DOHH2 (cell line): ENCODE measurements at regions not wholly inside any gene's neighbourhood (a gene's known extent, or its start where the extent isn't known, plus 50 kb on each side); places are given as distances from the start of the nearest gene placed in this dataset.

ENCODE experiments used
- CTCF ChIP-seq: fragments of 200-600 bp; sonication (generic); IDR thresholded peaks from one replicate; pipeline ENCODE4 v1.5.1; 2014; ENCODE audit warnings: antibody characterized with exemption, mild to moderate bottlenecking, low read depth, low read length; ENCODE audit not compliant: poor library complexity, severe bottlenecking
- EZH2phosphoT487 ChIP-seq: fragments of 200-600 bp; sonication (generic); IDR thresholded peaks from 2 replicates; pipeline ENCODE4 v1.6.1; 2017; ENCODE audit warnings: borderline replicate concordance, mild to moderate bottlenecking, antibody characterized with exemption, low read length, moderate library complexity, mixed read lengths

DNA sequence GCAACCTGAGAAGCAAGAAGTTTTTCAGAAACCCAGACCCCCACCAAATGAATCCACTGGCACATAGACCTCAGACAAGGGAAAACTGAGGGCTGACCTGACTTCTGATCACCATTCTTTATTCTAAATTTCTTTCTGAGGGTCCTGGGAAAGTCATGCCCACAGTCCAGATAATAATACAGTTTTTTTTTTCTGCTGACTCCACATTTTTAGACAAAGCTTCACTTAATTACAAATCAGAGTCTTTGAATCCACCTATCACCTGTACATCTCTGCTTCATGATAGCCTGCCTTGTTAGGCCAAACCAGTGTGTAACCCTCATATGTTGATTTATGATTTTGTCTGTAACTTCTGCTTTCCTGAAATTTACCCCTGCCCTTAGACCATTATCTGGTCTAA, 103.6 kb downstream of the PSAT1 start:
- TF ChIP-seq EZH2phosphoT487 (no peak), CTCF (no peak)
